Endothelial cell of umbilical vein (primary cell): ENCODE measurements at regions not wholly inside any gene's neighbourhood (a gene's known extent, or its start where the extent isn't known, plus 50 kb on each side); places are given as distances from the start of the nearest gene placed in this dataset.

ENCODE experiments used
- BruUV-seq: library from RNA; stranded (reverse); fragments of 400-500 nt; replicated peaks from 2 replicates; lab custom pipeline; 2021; lab: Mats Ljungman, UMichigan
- CTCF ChIA-PET: fragments of 300-600, 350-600 bp; sonication (Branson Sonifier 250); formaldehyde crosslinking; loops from one replicate; lab custom pipeline; 2021; ENCODE audit warnings: antibody characterized with exemption, inconsistent platforms; lab: Charles Lee
- POLR2A ChIA-PET: fragments of 300-600, 350-600 bp; sonication (Branson Sonifier 250); formaldehyde crosslinking; loops from one replicate; lab custom pipeline; 2021; ENCODE audit warnings: antibody characterized with exemption, inconsistent platforms; lab: Charles Lee
- DNase-seq: peaks from one replicate; pipeline ENCODE4 v3.0.0-alpha.2; 2011; ENCODE audit warnings: low read depth, low spot score
- FAIRE-seq: peaks from 2 replicates; lab custom pipeline; 2011; peaks lifted over from hg19 to GRCh38; lab: Jason Lieb, UNC
- H2AFZ ChIP-seq: 2 replicates; pipeline ENCODE4 v1.6.0; 2012; ENCODE audit warnings: low read depth, low read length, control low read depth, inconsistent platforms
- H3K27ac ChIP-seq: 2 replicates; pipeline ENCODE4 v1.5.1; 2011; ENCODE audit warnings: low read depth, mild to moderate bottlenecking, control low read depth, low read length, moderate library complexity; ENCODE audit not compliant: insufficient read depth
- H3K27me3 ChIP-seq, 2 experiments: 2 replicates each; pipeline versions ENCODE4 v1.6.0 to v1.6.1; 2011; ENCODE audit warnings: low read length in 2 of 2, mixed read lengths in 1 of 2; ENCODE audit not compliant: control insufficient read depth in 2 of 2, insufficient read depth in 2 of 2
- H3K36me3 ChIP-seq, 2 experiments: 2 replicates in 1 of 2; 3 replicates in 1 of 2; pipeline ENCODE4 v1.5.1; 2011; ENCODE audit warnings: low read length in 2 of 2, mild to moderate bottlenecking in 1 of 2, moderate library complexity in 1 of 2; ENCODE audit not compliant: control insufficient read depth in 2 of 2, insufficient read depth in 2 of 2; ENCODE audit errors: extremely low read depth in 1 of 2
- H3K4me1 ChIP-seq: 3 replicates; pipeline ENCODE4 v1.5.1; 2011; ENCODE audit warnings: mild to moderate bottlenecking, low read length; ENCODE audit not compliant: control insufficient read depth, insufficient read depth; ENCODE audit errors: extremely low read depth
- H3K4me2 ChIP-seq: 2 replicates; pipeline ENCODE4 v1.6.1; 2011; ENCODE audit warnings: low read length, control low read depth, mixed read lengths; ENCODE audit not compliant: insufficient read depth
- H3K4me3 ChIP-seq, 3 experiments: fragments of 200-600 bp in 1 of 3; sonication (generic), shearing (Covaris generic) in 1 of 3; replicated peaks in 1 of 3; 2 replicates each; pipeline ENCODE4 v1.5.1; 2011 to 2016; ENCODE audit warnings: control low read depth in 3 of 3, low read length in 3 of 3, mild to moderate bottlenecking in 2 of 3, inconsistent platforms in 1 of 3, low read depth in 1 of 3, moderate library complexity in 1 of 3; ENCODE audit not compliant: insufficient read depth in 1 of 3
- H3K79me2 ChIP-seq: 2 replicates; pipeline ENCODE4 v1.6.0; 2012; ENCODE audit warnings: low read length, inconsistent platforms; ENCODE audit not compliant: control insufficient read depth, insufficient read depth
- H3K9ac ChIP-seq: replicated peaks from 2 replicates; pipeline ENCODE3; 2011; ENCODE audit warnings: low read length, control low read depth; ENCODE audit not compliant: insufficient read depth; ENCODE audit errors: extremely low read depth
- H3K9me1 ChIP-seq: replicated peaks from 3 replicates; pipeline ENCODE4 v1.6.0; 2011; ENCODE audit warnings: mild to moderate bottlenecking, low read length; ENCODE audit not compliant: control insufficient read depth, insufficient read depth; ENCODE audit errors: extremely low read depth
- H3K9me3 ChIP-seq: replicated peaks from 2 replicates; pipeline ENCODE4 v1.5.1; 2012; ENCODE audit warnings: low read length, inconsistent platforms; ENCODE audit not compliant: control insufficient read depth, insufficient read depth
- H4K20me1 ChIP-seq: replicated peaks from 2 replicates; pipeline ENCODE3; 2011; ENCODE audit warnings: mild to moderate bottlenecking, low read length; ENCODE audit not compliant: control insufficient read depth, insufficient read depth; ENCODE audit errors: extremely low read depth
- EZH2 ChIP-seq: IDR thresholded peaks from 2 replicates; pipeline ENCODE4 v1.6.1; 2012; ENCODE audit warnings: borderline replicate concordance, low read depth, mild to moderate bottlenecking, moderate library complexity, low read length, inconsistent platforms; ENCODE audit not compliant: severe bottlenecking
- FOS ChIP-seq: IDR thresholded peaks from 2 replicates; pipeline ENCODE4 v1.6.1; 2011; ENCODE audit warnings: mild to moderate bottlenecking, low read length, moderate library complexity, borderline replicate concordance; ENCODE audit not compliant: insufficient read depth
- MAX ChIP-seq: IDR thresholded peaks from 2 replicates; pipeline ENCODE4 v1.6.1; 2011; ENCODE audit not compliant: insufficient read depth, insufficient read length
- MYC ChIP-seq: IDR thresholded peaks from one replicate; pipeline ENCODE4 v1.6.1; 2011; ENCODE audit warnings: mild to moderate bottlenecking, low read depth, low read length
- POLR2AphosphoS5 ChIP-seq: IDR thresholded peaks from 2 replicates; pipeline ENCODE4 v1.6.1; 2012; ENCODE audit warnings: low read depth, mild to moderate bottlenecking, control low read depth, low read length, moderate library complexity; ENCODE audit not compliant: insufficient read depth
- dilution Hi-C: fragments of 300-500 bp; cut with MboI; formaldehyde crosslinking; loops from one replicate; pipeline ENCODE4 v1.15.0; 2019; ENCODE audit warnings: low sequenced_read_pairs; ENCODE audit not compliant: extremely low pct_ligation_motif_present
- intact Hi-C: fragments of 100-400 bp; cut with micrococcal nuclease; formaldehyde crosslinking; loops from one replicate; pipeline ENCODE4 v1.10.0; 2022

- BruUV-seq = no TSS peak
- intact Hi-C loops = no loop called here
These were observed 519.5 kb upstream of the DAB1 start for GRCh38 chr1:57943365-57943764.

GRCh38 chr1:57934745-57935144 is 510.9 kb upstream of the DAB1 start:
- intact Hi-C loops (no loop called here), dilution Hi-C loops (no loop called here)
- no peaks in the 10 kb centered on the region for H3K9me3 ChIP-seq
- H3K4me3 ChIP-seq = no peak overlapping the region
- H2AFZ ChIP-seq = no peak overlapping the region
- ChIA-PET CTCF (no interaction called here), POLR2A (no interaction called here)
- H3K27me3 ChIP-seq = no peaks in the 10 kb centered on the region
- H3K79me2 ChIP-seq = no peaks in the 10 kb centered on the region
- H3K4me1 ChIP-seq = no peaks in the 10 kb centered on the region
- no peak overlapping the region for H3K27ac ChIP-seq
- no peak overlapping the region for H3K9ac ChIP-seq
- no peaks in the 10 kb centered on the region for H3K36me3 ChIP-seq
- H4K20me1 ChIP-seq = no peaks in the 10 kb centered on the region
- no TSS peak for BruUV-seq
- no peak overlapping the region for H3K4me2 ChIP-seq
- FAIRE-seq (no peak), DNase-seq (no peak)
- TF ChIP-seq EZH2 (no peak), POLR2AphosphoS5 (no peak), MAX (no peak)
- no peaks in the 10 kb centered on the region for H3K9me1 ChIP-seq

More at GRCh38 chr1:57943365-57943764, 519.5 kb upstream of the DAB1 start:
- Histone ChIP-seq H4K20me1 (no peaks in the 10 kb centered on the region), H2AFZ (no peak overlapping the region), H3K4me3 (no peak overlapping the region), H3K27me3 (no peaks in the 10 kb centered on the region), H3K9me3 (peaks cover 7% of the 10 kb centered on the region), H3K27ac (no peak overlapping the region), H3K9ac (no peak overlapping the region), H3K9me1 (no peaks in the 10 kb centered on the region), H3K36me3 (no peaks in the 10 kb centered on the region), H3K4me1 (no peaks in the 10 kb centered on the region), H3K4me2 (no peak overlapping the region), H3K79me2 (no peaks in the 10 kb centered on the region)
- CTCF ChIA-PET = no interaction called here
- POLR2A ChIA-PET = no interaction called here
- TF ChIP-seq FOS (no peak), MYC (no peak)
- DNase-seq (no peak), FAIRE-seq (no peak)
- dilution Hi-C loops = no loop called here
